ENCODE measurements at regions not wholly inside any gene's neighbourhood (a gene's known extent, or its start where the extent isn't known, plus 50 kb on each side); places are given as distances from the start of the nearest gene placed in this dataset.
A peak's percentile ranks its signal among the peaks of the same experiment; 100 is the strongest.

- H3K27ac Mint-ChIP-seq (ENCODE audit: unreplicated experiment) = no peak overlapping the region
- DNase-seq (ENCODE audit: low read depth, low spot score) = no peak
- H3K4me3 Mint-ChIP-seq = no peak overlapping the region
- TF ChIP-seq CTCF (conservative IDR thresholded peaks at IDR 0.05) = no peak
- no peaks in the 10 kb centered on the region for H3K9me3 Mint-ChIP-seq
- H3K4me1 Mint-ChIP-seq = peaks cover 7% of the 10 kb centered on the region
- H3K27me3 Mint-ChIP-seq (ENCODE audit: low read depth) = no peaks in the 10 kb centered on the region
- no peaks in the 10 kb centered on the region for H3K36me3 Mint-ChIP-seq (ENCODE audit: low read depth)
These were observed 362.2 kb upstream of the KCNH7 start for GRCh38 chr2:163200741-163201140.

DNA sequence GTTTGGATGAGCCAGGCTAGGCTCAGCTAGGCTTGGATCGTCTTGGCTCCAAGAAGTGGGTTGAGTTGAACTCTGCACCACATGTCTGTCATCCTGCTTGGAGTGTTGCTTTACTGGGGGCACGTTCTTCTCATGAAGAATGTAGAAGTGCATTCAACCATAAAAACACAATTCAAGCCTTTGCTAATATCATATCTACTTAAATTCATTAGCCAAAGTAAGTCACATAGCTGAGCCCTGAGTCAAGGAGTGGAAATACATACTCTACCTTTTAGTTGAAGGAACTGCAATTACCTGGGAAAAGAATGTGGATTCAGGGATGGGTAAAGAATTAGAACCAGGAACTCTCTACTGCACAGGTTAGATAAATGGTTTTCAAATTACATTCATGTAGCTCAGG, 360.4 kb upstream of the KCNH7 start:
- Mint-ChIP-seq H3K9me3 (no peaks in the 10 kb centered on the region), H3K36me3 (ENCODE audit: low read depth) (no peaks in the 10 kb centered on the region), H3K27me3 (ENCODE audit: low read depth) (no peaks in the 10 kb centered on the region), H3K4me1 (no peaks in the 10 kb centered on the region), H3K27ac (ENCODE audit: unreplicated experiment) (no peak overlapping the region), H3K4me3 (no peak overlapping the region)
- DNase-seq (ENCODE audit: low read depth, low spot score) = no peak
- TF ChIP-seq CTCF (conservative IDR thresholded peaks at IDR 0.05) = no peak

- H3K27me3 Mint-ChIP-seq (ENCODE audit: low read depth) = no peaks in the 10 kb centered on the region
- H3K27ac Mint-ChIP-seq (ENCODE audit: unreplicated experiment) = no peak overlapping the region
- H3K4me1 Mint-ChIP-seq = no peaks in the 10 kb centered on the region
- no peaks in the 10 kb centered on the region for H3K9me3 Mint-ChIP-seq
- no peaks in the 10 kb centered on the region for H3K36me3 Mint-ChIP-seq (ENCODE audit: low read depth)
- DNase-seq (ENCODE audit: low read depth, low spot score) = no peak
- H3K4me3 Mint-ChIP-seq = no peak overlapping the region
- TF ChIP-seq CTCF (conservative IDR thresholded peaks at IDR 0.05) = no peak
These were observed 359.4 kb upstream of the KCNH7 start for GRCh38 chr2:163198007-163198406.

GRCh38 chr2:163191372-163191771, 352.8 kb upstream of the KCNH7 start:
- H3K27ac Mint-ChIP-seq (ENCODE audit: unreplicated experiment) = no peak overlapping the region
- no peaks in the 10 kb centered on the region for H3K9me3 Mint-ChIP-seq
- peaks cover 18% of the 10 kb centered on the region for H3K4me1 Mint-ChIP-seq
- peak; percentile 89 for TF ChIP-seq CTCF (conservative IDR thresholded peaks at IDR 0.05)
- H3K27me3 Mint-ChIP-seq (ENCODE audit: low read depth) = no peaks in the 10 kb centered on the region
- H3K36me3 Mint-ChIP-seq (ENCODE audit: low read depth) = no peaks in the 10 kb centered on the region
- peak; percentile 18 for DNase-seq (ENCODE audit: low read depth, low spot score)
- no peak overlapping the region for H3K4me3 Mint-ChIP-seq

DNA sequence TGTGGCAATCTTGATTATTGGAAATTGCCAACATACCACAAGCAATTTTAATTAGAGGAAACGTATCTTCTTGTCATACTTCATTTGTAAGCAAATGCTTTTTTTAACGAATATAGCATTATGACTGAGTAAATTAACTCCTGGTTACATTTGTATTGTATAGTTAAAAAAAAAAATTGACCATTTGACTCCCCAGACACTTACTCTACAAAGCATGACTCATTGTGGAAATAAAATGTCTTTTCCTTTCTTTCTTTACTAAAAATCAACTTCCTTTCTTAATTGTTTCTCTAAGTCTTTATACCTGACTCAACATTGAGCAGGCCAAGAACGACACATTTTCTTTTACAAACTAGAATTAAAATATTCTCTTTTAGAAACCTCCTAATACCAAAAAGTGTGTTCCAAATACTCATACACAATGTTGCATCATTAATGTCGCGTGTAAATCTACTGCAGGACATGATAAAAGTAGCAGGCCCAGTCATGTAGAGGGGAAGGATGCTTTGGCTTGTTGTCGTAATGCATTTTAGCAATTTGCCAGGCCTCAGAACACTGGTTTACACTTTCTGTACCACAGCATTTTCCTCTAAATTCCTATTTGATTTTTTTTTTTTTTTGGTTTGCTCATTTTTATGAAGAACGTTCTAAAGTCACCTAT, 349.6 kb upstream of the KCNH7 start:
- no peaks in the 10 kb centered on the region for H3K36me3 Mint-ChIP-seq (ENCODE audit: low read depth)
- no peaks in the 10 kb centered on the region for H3K9me3 Mint-ChIP-seq
- no peaks in the 10 kb centered on the region for H3K27me3 Mint-ChIP-seq (ENCODE audit: low read depth)
- no peak overlapping the region for H3K4me3 Mint-ChIP-seq
- no peak for DNase-seq (ENCODE audit: low read depth, low spot score)
- no peak for TF ChIP-seq CTCF (conservative IDR thresholded peaks at IDR 0.05)
- H3K4me1 Mint-ChIP-seq = peaks cover 18% of the 10 kb centered on the region
- no peak overlapping the region for H3K27ac Mint-ChIP-seq (ENCODE audit: unreplicated experiment)
